Panc1 (cell line): ENCODE measurements at regions not wholly inside any gene's neighbourhood (a gene's known extent, or its start where the extent isn't known, plus 50 kb on each side); places are given as distances from the start of the nearest gene placed in this dataset.

ENCODE experiments used
- ATAC-seq: fragments of 200-7000 bp; cut with Tn5 transposase; 2 replicates; pipeline ENCODE4 v1.9.1; 2020; ENCODE audit warnings: mild to moderate bottlenecking, moderate library complexity
- BruUV-seq: library from RNA; stranded (reverse); fragments of 400-500 nt; replicated peaks from 2 replicates; lab custom pipeline; 2021; lab: Mats Ljungman, UMichigan
- CTCF ChIA-PET: fragments of 300-600 bp; sonication (Branson Sonifier 250); formaldehyde crosslinking; loops from one replicate; lab custom pipeline; 2022; ENCODE audit warnings: antibody characterized with exemption; lab: Charles Lee
- POLR2A ChIA-PET: fragments of 300-600 bp; sonication (Branson Sonifier 250); formaldehyde crosslinking; loops from one replicate; lab custom pipeline; 2022; ENCODE audit warnings: antibody characterized with exemption; lab: Charles Lee
- DNase-seq: peaks from one replicate; pipeline ENCODE4 v3.0.0-alpha.2; 2010; ENCODE audit warnings: low read depth, low spot score
- H3K27ac ChIP-seq: 2 replicates; pipeline ENCODE4 v1.5.1; 2011; ENCODE audit warnings: mild to moderate bottlenecking, low read length, inconsistent platforms
- H3K27me3 ChIP-seq: fragments of 200-500 bp; sonication (Bioruptor generic); 2 replicates; pipeline ENCODE4 v1.6.0; 2014; ENCODE audit warnings: low read length, inconsistent platforms; ENCODE audit not compliant: control insufficient read depth, insufficient read depth
- H3K36me3 ChIP-seq: fragments of 200-500 bp; sonication (Bioruptor generic); 2 replicates; pipeline ENCODE4 v1.5.1; 2014; ENCODE audit warnings: inconsistent platforms, mild to moderate bottlenecking, low read length, moderate library complexity; ENCODE audit not compliant: control insufficient read depth, insufficient read depth
- H3K4me1 ChIP-seq: 2 replicates; pipeline ENCODE4 v1.5.1; 2011; ENCODE audit warnings: inconsistent platforms, mild to moderate bottlenecking, low read length, moderate library complexity; ENCODE audit not compliant: control insufficient read depth, insufficient read depth
- H3K4me3 ChIP-seq, 2 experiments: 2 replicates each; pipeline ENCODE4 v1.5.1; 2011 to 2012; ENCODE audit warnings: low read depth in 2 of 2, low read length in 2 of 2, mild to moderate bottlenecking in 2 of 2, inconsistent platforms in 1 of 2, moderate library complexity in 1 of 2
- H3K9me3 ChIP-seq: fragments of 200-500 bp; sonication (Bioruptor generic); 2 replicates; pipeline ENCODE4 v1.5.1; 2014; ENCODE audit warnings: low read depth, mild to moderate bottlenecking, inconsistent platforms, low read length, moderate library complexity; ENCODE audit not compliant: control insufficient read depth, insufficient read depth
- POLR2AphosphoS5 ChIP-seq: IDR thresholded peaks from 2 replicates; pipeline ENCODE4 v1.6.1; 2012; ENCODE audit warnings: mild to moderate bottlenecking, low read depth, low read length, moderate library complexity
- SIN3A ChIP-seq: IDR thresholded peaks from 2 replicates; pipeline ENCODE4 v1.6.1; 2012; ENCODE audit warnings: low read depth, mild to moderate bottlenecking, low read length, moderate library complexity, borderline replicate concordance; ENCODE audit not compliant: insufficient read depth
- TCF7L2 ChIP-seq: IDR thresholded peaks from 2 replicates; pipeline ENCODE4 v1.6.1; 2011; ENCODE audit warnings: mild to moderate bottlenecking, low read depth, low read length, inconsistent platforms
- in situ Hi-C: cut with HindIII; loops from 2 replicates; pipeline ENCODE4 v1.10.0; 2016; ENCODE audit warnings: low sequenced_read_pairs, low pct_unique_long_range_greater_than_20kb
- intact Hi-C: fragments of 100-400 bp; cut with micrococcal nuclease; formaldehyde crosslinking; loops from one replicate; pipeline ENCODE4 v1.10.0; 2022; ENCODE audit not compliant: unreplicated experiment
- TF ChIP-seq, protein P1 (sequence below), 2 experiments: IDR thresholded peaks; 2 replicates each; pipeline ENCODE4 v1.6.1; 2011 to 2012; ENCODE audit warnings: low read depth in 2 of 2, control low read depth in 1 of 2, low read length in 1 of 2, mild to moderate bottlenecking in 1 of 2, moderate library complexity in 1 of 2; ENCODE audit not compliant: insufficient read depth in 1 of 2
- TF ChIP-seq, protein P2 (sequence below): fragments of 450-650 bp; IDR thresholded peaks from 2 replicates; pipeline ENCODE4 v1.5.1; 2017; ENCODE audit warnings: mild to moderate bottlenecking

DNA sequence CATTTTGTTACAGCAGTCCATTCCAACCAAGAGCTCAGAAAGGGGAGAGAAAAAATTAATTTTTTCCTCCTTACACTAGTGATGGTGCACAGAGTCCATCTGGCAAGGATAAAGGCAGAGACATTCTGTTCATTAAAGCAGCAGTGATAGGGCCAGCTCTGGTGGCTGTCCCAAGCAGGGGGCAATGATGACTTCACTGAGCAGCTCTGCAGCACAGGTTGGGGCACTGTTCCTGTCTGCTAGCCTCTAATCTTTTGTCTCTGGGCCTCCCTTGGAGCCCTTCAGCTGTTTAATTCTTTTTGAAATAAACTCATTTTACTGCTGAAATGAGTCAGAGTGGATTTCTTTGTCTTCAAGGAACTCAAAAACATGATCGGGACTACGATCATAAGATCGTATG lies 200.9 kb upstream of the PLXNC1 start:
- intact Hi-C loops, result no loop called here
- in situ Hi-C loops, result no loop called here
- TF ChIP-seq TCF7L2, result no peak
- TF ChIP-seq SIN3A, result no peak
- TF ChIP-seq, protein P1, sequence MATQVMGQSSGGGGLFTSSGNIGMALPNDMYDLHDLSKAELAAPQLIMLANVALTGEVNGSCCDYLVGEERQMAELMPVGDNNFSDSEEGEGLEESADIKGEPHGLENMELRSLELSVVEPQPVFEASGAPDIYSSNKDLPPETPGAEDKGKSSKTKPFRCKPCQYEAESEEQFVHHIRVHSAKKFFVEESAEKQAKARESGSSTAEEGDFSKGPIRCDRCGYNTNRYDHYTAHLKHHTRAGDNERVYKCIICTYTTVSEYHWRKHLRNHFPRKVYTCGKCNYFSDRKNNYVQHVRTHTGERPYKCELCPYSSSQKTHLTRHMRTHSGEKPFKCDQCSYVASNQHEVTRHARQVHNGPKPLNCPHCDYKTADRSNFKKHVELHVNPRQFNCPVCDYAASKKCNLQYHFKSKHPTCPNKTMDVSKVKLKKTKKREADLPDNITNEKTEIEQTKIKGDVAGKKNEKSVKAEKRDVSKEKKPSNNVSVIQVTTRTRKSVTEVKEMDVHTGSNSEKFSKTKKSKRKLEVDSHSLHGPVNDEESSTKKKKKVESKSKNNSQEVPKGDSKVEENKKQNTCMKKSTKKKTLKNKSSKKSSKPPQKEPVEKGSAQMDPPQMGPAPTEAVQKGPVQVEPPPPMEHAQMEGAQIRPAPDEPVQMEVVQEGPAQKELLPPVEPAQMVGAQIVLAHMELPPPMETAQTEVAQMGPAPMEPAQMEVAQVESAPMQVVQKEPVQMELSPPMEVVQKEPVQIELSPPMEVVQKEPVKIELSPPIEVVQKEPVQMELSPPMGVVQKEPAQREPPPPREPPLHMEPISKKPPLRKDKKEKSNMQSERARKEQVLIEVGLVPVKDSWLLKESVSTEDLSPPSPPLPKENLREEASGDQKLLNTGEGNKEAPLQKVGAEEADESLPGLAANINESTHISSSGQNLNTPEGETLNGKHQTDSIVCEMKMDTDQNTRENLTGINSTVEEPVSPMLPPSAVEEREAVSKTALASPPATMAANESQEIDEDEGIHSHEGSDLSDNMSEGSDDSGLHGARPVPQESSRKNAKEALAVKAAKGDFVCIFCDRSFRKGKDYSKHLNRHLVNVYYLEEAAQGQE (IDR thresholded peaks at IDR 0.05; ENCODE audit: insufficient read depth in 1 of 2, low read depth in 2 of 2, low read length in 1 of 2), result no peak
- TF ChIP-seq POLR2AphosphoS5, result no peak
- TF ChIP-seq, protein P2, sequence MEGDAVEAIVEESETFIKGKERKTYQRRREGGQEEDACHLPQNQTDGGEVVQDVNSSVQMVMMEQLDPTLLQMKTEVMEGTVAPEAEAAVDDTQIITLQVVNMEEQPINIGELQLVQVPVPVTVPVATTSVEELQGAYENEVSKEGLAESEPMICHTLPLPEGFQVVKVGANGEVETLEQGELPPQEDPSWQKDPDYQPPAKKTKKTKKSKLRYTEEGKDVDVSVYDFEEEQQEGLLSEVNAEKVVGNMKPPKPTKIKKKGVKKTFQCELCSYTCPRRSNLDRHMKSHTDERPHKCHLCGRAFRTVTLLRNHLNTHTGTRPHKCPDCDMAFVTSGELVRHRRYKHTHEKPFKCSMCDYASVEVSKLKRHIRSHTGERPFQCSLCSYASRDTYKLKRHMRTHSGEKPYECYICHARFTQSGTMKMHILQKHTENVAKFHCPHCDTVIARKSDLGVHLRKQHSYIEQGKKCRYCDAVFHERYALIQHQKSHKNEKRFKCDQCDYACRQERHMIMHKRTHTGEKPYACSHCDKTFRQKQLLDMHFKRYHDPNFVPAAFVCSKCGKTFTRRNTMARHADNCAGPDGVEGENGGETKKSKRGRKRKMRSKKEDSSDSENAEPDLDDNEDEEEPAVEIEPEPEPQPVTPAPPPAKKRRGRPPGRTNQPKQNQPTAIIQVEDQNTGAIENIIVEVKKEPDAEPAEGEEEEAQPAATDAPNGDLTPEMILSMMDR, result no peak
- DNase-seq, result no peak
- Histone ChIP-seq H3K4me3 (no peak overlapping the region), H3K4me1 (no peaks in the 10 kb centered on the region), H3K36me3 (no peaks in the 10 kb centered on the region), H3K27ac (no peak overlapping the region), H3K27me3 (no peaks in the 10 kb centered on the region), H3K9me3 (peaks cover 8% of the 10 kb centered on the region; the same call in 1 of the 2 replicates)
- no TSS peak for BruUV-seq
- ChIA-PET POLR2A (no interaction called here), CTCF (no interaction called here)
- ATAC-seq, result no peak

DNA sequence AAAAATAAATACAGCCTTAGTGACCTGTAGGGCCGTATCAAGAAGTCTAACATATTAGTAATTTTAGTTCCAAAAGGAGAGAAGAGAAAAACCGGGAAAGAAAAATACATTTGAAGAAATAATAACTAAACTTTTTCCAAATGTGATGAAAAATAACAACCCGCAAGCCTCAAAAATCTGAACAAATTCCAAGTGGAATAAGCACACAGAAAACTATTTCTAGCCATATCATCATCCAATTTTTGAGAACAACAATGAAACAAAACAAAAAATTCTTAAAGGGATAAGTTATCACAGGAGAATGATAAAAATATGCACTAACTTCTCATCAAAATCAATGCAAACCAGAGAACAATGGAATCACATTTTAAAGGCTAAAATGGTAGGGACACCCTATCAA lies 198.1 kb upstream of the PLXNC1 start:
- DNase-seq, result no peak
- intact Hi-C loops (no loop called here), in situ Hi-C loops (no loop called here)
- no peaks in the 10 kb centered on the region for H3K27me3 ChIP-seq
- BruUV-seq, result no TSS peak
- peaks cover 8% of the 10 kb centered on the region; the same call in 1 of the 2 replicates for H3K9me3 ChIP-seq
- H3K4me3 ChIP-seq, result no peak overlapping the region
- no peaks in the 10 kb centered on the region for H3K4me1 ChIP-seq
- ATAC-seq, result no peak
- no peak overlapping the region for H3K27ac ChIP-seq
- no peak for TF ChIP-seq POLR2AphosphoS5
- TF ChIP-seq, protein P2, result no peak
- TF ChIP-seq, protein P1 (IDR thresholded peaks at IDR 0.05; ENCODE audit: insufficient read depth in 1 of 2, low read depth in 2 of 2, low read length in 1 of 2), result no peak
- CTCF ChIA-PET, result no interaction called here
- POLR2A ChIA-PET, result no interaction called here
- no peaks in the 10 kb centered on the region for H3K36me3 ChIP-seq
